OCI-LY3 (cell line): ENCODE measurements at regions not wholly inside any gene's neighbourhood (a gene's known extent, or its start where the extent isn't known, plus 50 kb on each side); places are given as distances from the start of the nearest gene placed in this dataset.

ENCODE experiments used
- CTCF ChIP-seq: fragments of 200-600, 300-600 bp; sonication (generic); IDR thresholded peaks from 2 replicates; pipeline ENCODE4 v1.5.1; 2014; ENCODE audit warnings: antibody characterized with exemption, low read length, low read depth
- EZH2phosphoT487 ChIP-seq: fragments of 200-600 bp; shearing (Covaris generic); IDR thresholded peaks from 2 replicates; pipeline ENCODE4 v1.6.1; 2018; ENCODE audit warnings: antibody characterized with exemption, mixed run types, low read depth

- TF ChIP-seq CTCF (no peak), EZH2phosphoT487 (no peak)
Observed at GRCh38 chr1:182127656-182128055, 66.1 kb upstream of the ZNF648 start.
